K562 (cell line): ENCODE measurements at regions not wholly inside any gene's neighbourhood (a gene's known extent, or its start where the extent isn't known, plus 50 kb on each side); places are given as distances from the start of the nearest gene placed in this dataset.

Experiments
- ATAC-seq: fragments of 200-7000 bp; cut with Tn5 transposase; 3 replicates; pipeline ENCODE4 v1.9.1; 2020; ENCODE audit warnings: moderate library complexity
- BruUV-seq: library from RNA; stranded (reverse); fragments of 400-500 nt; replicated peaks from 2 replicates; lab custom pipeline; 2021; lab: Mats Ljungman, UMichigan
- CTCF ChIA-PET: fragments of 300-600 bp; formaldehyde crosslinking; extraction: SDS; loops from one replicate; lab custom pipeline; 2021; ENCODE audit warnings: low intra/inter-chr PET ratio; lab: Yijun Ruan, JAX
- POLR2A ChIA-PET: fragments of 300-600, 350-650 bp; sonication (Branson Sonifier 250); formaldehyde crosslinking; extraction: SDS; loops from one replicate; lab custom pipeline; 2021; ENCODE audit warnings: antibody characterized with exemption, inconsistent platforms; lab: Yijun Ruan, JAX
- DNase-seq, 4 experiments: peaks; one replicate each; pipeline versions ENCODE4 v3.0.0 to v3.0.0-alpha.2; 2011 to 2018; ENCODE audit warnings: low spot score in 3 of 4, mixed read lengths in 3 of 4; ENCODE audit errors: extremely low read depth in 1 of 4
- FAIRE-seq: peaks from 2 replicates; lab custom pipeline; 2011; peaks lifted over from hg19 to GRCh38; lab: Jason Lieb, UNC
- H2AFZ ChIP-seq: 2 replicates; pipeline ENCODE4 v1.6.0; 2011; ENCODE audit warnings: low read depth, low read length, control low read depth, inconsistent platforms
- H3K27ac ChIP-seq: fragments of 200-600 bp; 3 replicates; pipeline ENCODE4 v1.8.0; 2011; ENCODE audit warnings: low read depth, mild to moderate bottlenecking, control low read depth, inconsistent platforms, low read length, moderate library complexity, mixed read lengths; ENCODE audit errors: extremely low read depth
- H3K27me3 ChIP-seq, 2 experiments: fragments of 300-600 bp in 1 of 2; 2 replicates in 1 of 2; 3 replicates in 1 of 2; pipeline versions ENCODE4 v1.6.0 to v1.8.0; 2011; ENCODE audit warnings: inconsistent platforms in 2 of 2, low read length in 2 of 2, mild to moderate bottlenecking in 1 of 2, mixed read lengths in 1 of 2, moderate library complexity in 1 of 2; ENCODE audit not compliant: control insufficient read depth in 2 of 2, insufficient read depth in 2 of 2
- H3K36me3 ChIP-seq: fragments of 300-600 bp; 3 replicates; pipeline ENCODE4 v1.8.0; 2011; ENCODE audit warnings: mild to moderate bottlenecking, low read length, inconsistent platforms; ENCODE audit not compliant: control insufficient read depth, insufficient read depth
- H3K4me1 ChIP-seq, 2 experiments: fragments of 200-600 bp in 1 of 2; replicated peaks in 1 of 2; 2 replicates in 1 of 2; 3 replicates in 1 of 2; pipeline versions ENCODE4 v1.5.1 to v1.8.0; 2011; ENCODE audit warnings: inconsistent platforms in 2 of 2, low read length in 2 of 2, mild to moderate bottlenecking in 1 of 2, mixed read lengths in 1 of 2, moderate library complexity in 1 of 2; ENCODE audit not compliant: control insufficient read depth in 2 of 2, insufficient read depth in 2 of 2
- H3K4me2 ChIP-seq: 2 replicates; pipeline ENCODE4 v1.6.1; 2011; ENCODE audit warnings: low read length, control low read depth, inconsistent platforms, mixed read lengths; ENCODE audit not compliant: insufficient read depth
- H3K4me3 ChIP-seq: fragments of 200-600 bp; sonication (generic), shearing (Covaris generic); 2 replicates; pipeline ENCODE4 v1.5.1; 2016; ENCODE audit warnings: control low read depth, inconsistent platforms
- H3K79me2 ChIP-seq: fragments of 200-600 bp; 3 replicates; pipeline ENCODE4 v1.8.0; 2011; ENCODE audit warnings: low read length, inconsistent platforms; ENCODE audit not compliant: control insufficient read depth, insufficient read depth
- H3K9ac ChIP-seq, 2 experiments: 2 replicates each; pipeline versions ENCODE4 v1.6.0 to v1.6.1; 2011; ENCODE audit warnings: low read depth in 2 of 2, low read length in 2 of 2, control low read depth in 1 of 2, inconsistent platforms in 1 of 2, mild to moderate bottlenecking in 1 of 2, mixed read lengths in 1 of 2; ENCODE audit not compliant: insufficient read depth in 1 of 2
- H3K9me1 ChIP-seq: one replicate; pipeline ENCODE4 v1.6.0; 2011; ENCODE audit warnings: inconsistent platforms, mild to moderate bottlenecking, low read length, moderate library complexity; ENCODE audit not compliant: control insufficient read depth, insufficient read depth
- H3K9me3 ChIP-seq: replicated peaks from 2 replicates; pipeline ENCODE4 v1.5.1; 2011; ENCODE audit warnings: low read depth, low read length, inconsistent platforms; ENCODE audit not compliant: control insufficient read depth, insufficient read depth
- H4K20me1 ChIP-seq: replicated peaks from 2 replicates; pipeline ENCODE4 v1.6.1; 2011; ENCODE audit warnings: low read length, inconsistent platforms, mixed read lengths; ENCODE audit not compliant: control insufficient read depth, insufficient read depth
- DEAF1 ChIP-seq: fragments of 450-650 bp; formaldehyde crosslinking; IDR thresholded peaks from 2 replicates; pipeline ENCODE4 v1.4.0; 2020; ENCODE audit warnings: mild to moderate bottlenecking, moderate library complexity
- HDAC2 ChIP-seq: fragments of 450-650 bp; IDR thresholded peaks from 2 replicates; pipeline ENCODE4 v1.6.1; 2016; ENCODE audit warnings: mild to moderate bottlenecking
- HSF4 ChIP-seq: fragments of 250-450 bp; sonication (Bioruptor Pico); IDR thresholded peaks from 2 replicates; pipeline ENCODE4 v2.1.2; 2022; ENCODE audit warnings: mild to moderate bottlenecking, moderate library complexity, borderline replicate concordance
- KDM4B ChIP-seq, 2 experiments: fragments of 450-650 bp in 1 of 2; sonication (generic) in 1 of 2; IDR thresholded peaks; 2 replicates each; pipeline ENCODE4 v1.6.1; 2016 to 2017; ENCODE audit warnings: borderline replicate concordance in 2 of 2, antibody characterized with exemption in 1 of 2, low read depth in 1 of 2, mild to moderate bottlenecking in 1 of 2
- NR3C1 ChIP-seq: sonication (generic); formaldehyde crosslinking; IDR thresholded peaks from 2 replicates; pipeline ENCODE4 v1.8.1; 2022; ENCODE audit warnings: missing genetic modification reagents
- PHB2 ChIP-seq: fragments of 450-650 bp; IDR thresholded peaks from 2 replicates; pipeline ENCODE4 v1.6.1; 2017; ENCODE audit warnings: low read depth
- RCOR1 ChIP-seq, 2 experiments: IDR thresholded peaks; 2 replicates each; pipeline ENCODE4 v1.6.1; 2012; ENCODE audit warnings: low read depth in 2 of 2, low read length in 2 of 2, borderline replicate concordance in 1 of 2, improper control_type of control experiment in 1 of 2
- TAF7 ChIP-seq: fragments of 450-650 bp; IDR thresholded peaks from 2 replicates; pipeline ENCODE4 v1.6.1; 2016; ENCODE audit warnings: missing genetic modification characterization, missing compliant biosample characterization
- TBL1XR1 ChIP-seq, 2 experiments: IDR thresholded peaks; 2 replicates each; pipeline ENCODE4 v1.6.1; 2012; ENCODE audit warnings: improper control_type of control experiment in 2 of 2, low read length in 2 of 2, mild to moderate bottlenecking in 1 of 2
- ZNF217 ChIP-seq: sonication (generic); formaldehyde crosslinking; IDR thresholded peaks from 2 replicates; pipeline ENCODE4 v1.8.0; 2022; ENCODE audit warnings: mild to moderate bottlenecking, missing genetic modification reagents
- ZNF277 ChIP-seq: fragments of 250-450 bp; sonication (Bioruptor Pico); IDR thresholded peaks from 2 replicates; pipeline ENCODE4 v1.8.0; 2022; ENCODE audit warnings: inconsistent platforms, mild to moderate bottlenecking, moderate library complexity, borderline replicate concordance
- ZNF316 ChIP-seq: fragments of 450-650 bp; IDR thresholded peaks from 2 replicates; pipeline ENCODE4 v1.6.1; 2016
- ZNF644 ChIP-seq: fragments of 200-800 bp; sonication (Bioruptor generic); IDR thresholded peaks from 2 replicates; pipeline ENCODE4 v1.6.1; 2016; ENCODE audit warnings: low read depth, missing genetic modification characterization, missing compliant biosample characterization
- WGBS: fragments of 100-300 bp; shearing (Covaris generic); methylation state at CpG from one replicate; pipeline ENCODE4 v1.1.6; 2016; ENCODE audit warnings: low coverage, mixed read lengths; ENCODE audit not compliant: insufficient coverage; ENCODE audit errors: missing lambda C conversion rate; 5-methylcytosine and 5-hydroxymethylcytosine counted together
- in situ Hi-C: fragments of 300-500 bp; cut with MboI; formaldehyde crosslinking; loops from 4 replicates; pipeline ENCODE4 v1.15.0; 2018; ENCODE audit warnings: inconsistent platforms, mixed read lengths
- intact Hi-C: fragments of 100-400 bp; cut with micrococcal nuclease; formaldehyde crosslinking; loops from 2 replicates; pipeline ENCODE4 v1.14.2; 2022
- TF ChIP-seq, protein P1 (sequence below): fragments of 250-450 bp; sonication (Bioruptor Pico); IDR thresholded peaks from 2 replicates; pipeline ENCODE4 v1.9.0; 2021; ENCODE audit warnings: mild to moderate bottlenecking, inconsistent platforms

DNA sequence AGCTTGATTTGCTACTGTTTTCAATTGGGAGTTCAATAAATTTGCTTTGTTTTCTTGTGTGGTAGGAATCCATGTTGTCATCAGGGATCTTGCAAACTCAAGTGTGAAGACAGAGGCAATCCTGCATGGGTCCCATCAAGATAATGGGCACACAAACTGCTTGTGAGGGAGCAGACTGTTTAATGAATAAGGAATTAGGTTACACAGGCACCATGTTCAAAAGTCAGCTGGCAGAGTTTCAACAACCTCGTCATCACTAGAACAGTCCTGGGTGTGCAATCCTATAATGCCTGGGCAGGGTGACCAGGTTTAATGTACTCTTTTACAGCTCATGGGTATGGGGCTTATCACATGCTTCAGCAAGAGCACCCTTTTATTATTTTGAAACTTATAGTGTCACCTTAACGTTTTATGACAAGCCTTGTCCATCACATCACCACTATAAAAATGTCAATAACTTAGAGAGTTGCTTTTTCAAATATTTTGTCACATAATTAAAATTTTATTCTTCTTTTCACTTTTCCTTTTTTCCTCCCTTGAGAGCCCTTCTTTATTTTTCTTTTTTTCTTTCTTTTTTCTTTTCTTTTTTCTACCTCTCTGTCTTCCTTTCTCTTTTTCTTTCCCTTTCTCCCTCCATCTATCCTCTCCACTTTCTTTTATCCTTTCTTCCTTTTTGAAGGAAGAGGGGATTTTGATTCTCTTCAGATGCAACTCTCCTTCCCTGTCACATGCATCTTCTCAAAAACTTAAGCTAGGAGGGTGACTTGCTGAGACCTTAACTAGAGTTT lies 252.2 kb upstream of the ATP2B1 start:
- Histone ChIP-seq H3K27me3 (no peaks in the 10 kb centered on the region), H3K27ac (no peak overlapping the region), H2AFZ (no peak overlapping the region), H3K9ac (no peak overlapping the region), H3K9me1 (no peaks in the 10 kb centered on the region), H3K4me3 (no peak overlapping the region), H4K20me1 (no peaks in the 10 kb centered on the region), H3K4me2 (no peak overlapping the region), H3K4me1 (no peaks in the 10 kb centered on the region), H3K79me2 (no peaks in the 10 kb centered on the region), H3K9me3 (no peaks in the 10 kb centered on the region), H3K36me3 (no peaks in the 10 kb centered on the region)
- ChIA-PET POLR2A (no interaction called here), CTCF (interaction anchor here (0.5 kb wide), 1 partner anchor 988 kb away, joined by 3 read pairs; no protein-coding TSS in a partner anchor)
- ATAC-seq, result no peak
- 3% methylated on average over 2 of the region's 2 CpGs for WGBS
- no peak for FAIRE-seq
- BruUV-seq, result no TSS peak
- no peak for TF ChIP-seq NR3C1 (CRISPR knock-in tag)
- no peak for TF ChIP-seq ZNF277
- TF ChIP-seq ZNF217, result no peak
- no peak for TF ChIP-seq TAF7 (tag)
- no peak for TF ChIP-seq KDM4B (IDR thresholded peaks at IDR 0.05; ENCODE audit: borderline replicate concordance in 2 of 2, low read depth in 1 of 2)
- TF ChIP-seq HSF4 (CRISPR knock-in tag), result no peak
- no peak for TF ChIP-seq ZNF316
- no peak for TF ChIP-seq DEAF1
- TF ChIP-seq, protein P1, sequence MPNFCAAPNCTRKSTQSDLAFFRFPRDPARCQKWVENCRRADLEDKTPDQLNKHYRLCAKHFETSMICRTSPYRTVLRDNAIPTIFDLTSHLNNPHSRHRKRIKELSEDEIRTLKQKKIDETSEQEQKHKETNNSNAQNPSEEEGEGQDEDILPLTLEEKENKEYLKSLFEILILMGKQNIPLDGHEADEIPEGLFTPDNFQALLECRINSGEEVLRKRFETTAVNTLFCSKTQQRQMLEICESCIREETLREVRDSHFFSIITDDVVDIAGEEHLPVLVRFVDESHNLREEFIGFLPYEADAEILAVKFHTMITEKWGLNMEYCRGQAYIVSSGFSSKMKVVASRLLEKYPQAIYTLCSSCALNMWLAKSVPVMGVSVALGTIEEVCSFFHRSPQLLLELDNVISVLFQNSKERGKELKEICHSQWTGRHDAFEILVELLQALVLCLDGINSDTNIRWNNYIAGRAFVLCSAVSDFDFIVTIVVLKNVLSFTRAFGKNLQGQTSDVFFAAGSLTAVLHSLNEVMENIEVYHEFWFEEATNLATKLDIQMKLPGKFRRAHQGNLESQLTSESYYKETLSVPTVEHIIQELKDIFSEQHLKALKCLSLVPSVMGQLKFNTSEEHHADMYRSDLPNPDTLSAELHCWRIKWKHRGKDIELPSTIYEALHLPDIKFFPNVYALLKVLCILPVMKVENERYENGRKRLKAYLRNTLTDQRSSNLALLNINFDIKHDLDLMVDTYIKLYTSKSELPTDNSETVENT (CRISPR knock-in tag), result no peak
- TF ChIP-seq ZNF644 (tag), result no peak
- no peak for TF ChIP-seq HDAC2
- TF ChIP-seq PHB2, result no peak
- no peak for TF ChIP-seq RCOR1 (IDR thresholded peaks at IDR 0.05; ENCODE audit: borderline replicate concordance in 1 of 2, low read depth in 2 of 2, low read length in 2 of 2)
- TF ChIP-seq TBL1XR1 (IDR thresholded peaks at IDR 0.05; ENCODE audit: low read length in 2 of 2), result no peak
- DNase-seq, result no peak
- in situ Hi-C loops, result no loop called here
- intact Hi-C loops, result no loop called here
